IMR-90 (cell line): ENCODE measurements at regions not wholly inside any gene's neighbourhood (a gene's known extent, or its start where the extent isn't known, plus 50 kb on each side); places are given as distances from the start of the nearest gene placed in this dataset.

Experiments
- ATAC-seq: fragments of 200-7000 bp; cut with Tn5 transposase; 2 replicates; pipeline ENCODE4 v1.9.1; 2020; ENCODE audit warnings: low read depth, mild to moderate bottlenecking, moderate library complexity
- BruUV-seq: library from RNA; stranded (reverse); fragments of 400-500 nt; replicated peaks from 2 replicates; lab custom pipeline; 2021; lab: Mats Ljungman, UMichigan
- CTCF ChIA-PET: fragments of 300-600 bp; formaldehyde crosslinking; extraction: SDS; loops from one replicate; lab custom pipeline; 2021; ENCODE audit warnings: antibody characterized with exemption; lab: Yijun Ruan, JAX
- POLR2A ChIA-PET: fragments of 300-600 bp; sonication (Branson Sonifier 250); formaldehyde crosslinking; loops from one replicate; lab custom pipeline; 2022; ENCODE audit warnings: antibody characterized with exemption; ENCODE audit not compliant: unreplicated experiment; lab: Charles Lee
- DNase-seq: peaks from one replicate; pipeline ENCODE4 v3.0.0; 2013
- H2AFZ ChIP-seq: replicated peaks from 2 replicates; pipeline ENCODE3; 2013; ENCODE audit warnings: low read length, mild to moderate bottlenecking; ENCODE audit not compliant: poor library complexity
- H2AK5ac ChIP-seq: 2 replicates; pipeline ENCODE4 v1.6.1; 2013; ENCODE audit warnings: low read depth, low read length, inconsistent platforms
- H2AK9ac ChIP-seq: replicated peaks from 2 replicates; pipeline ENCODE3; 2013; ENCODE audit warnings: mild to moderate bottlenecking, low read depth, low read length, moderate library complexity; ENCODE audit not compliant: poor library complexity
- H2BK120ac ChIP-seq: 2 replicates; pipeline ENCODE4 v1.6.1; 2013; ENCODE audit warnings: low read depth, low read length, inconsistent platforms
- H2BK15ac ChIP-seq: 3 replicates; pipeline ENCODE4 v1.6.1; 2013; ENCODE audit warnings: low read depth, low read length, inconsistent platforms
- H2BK20ac ChIP-seq: 2 replicates; pipeline ENCODE4 v1.6.1; 2013; ENCODE audit warnings: low read depth, mild to moderate bottlenecking, inconsistent platforms, low read length, moderate library complexity
- H2BK5ac ChIP-seq: 2 replicates; pipeline ENCODE4 v1.6.1; 2013; ENCODE audit warnings: mild to moderate bottlenecking, low read depth, low read length, inconsistent platforms; ENCODE audit not compliant: poor library complexity, severe bottlenecking
- H3K14ac ChIP-seq: replicated peaks from 2 replicates; pipeline ENCODE4 v1.6.1; 2013; ENCODE audit warnings: low read depth, low read length, inconsistent platforms
- H3K18ac ChIP-seq: 2 replicates; pipeline ENCODE4 v1.6.1; 2013; ENCODE audit warnings: low read depth, low read length, control low read depth
- H3K23ac ChIP-seq: 2 replicates; pipeline ENCODE4 v1.6.1; 2013; ENCODE audit warnings: low read depth, low read length, inconsistent platforms
- H3K27ac ChIP-seq: 2 replicates; pipeline ENCODE4 v1.5.1; 2013; ENCODE audit warnings: mild to moderate bottlenecking, control low read depth, low read length; ENCODE audit not compliant: insufficient read depth
- H3K27me3 ChIP-seq: 2 replicates; pipeline ENCODE4 v1.6.1; 2013; ENCODE audit warnings: low read length; ENCODE audit not compliant: control insufficient read depth, insufficient read depth
- H3K36me3 ChIP-seq: 2 replicates; pipeline ENCODE4 v1.6.1; 2013; ENCODE audit warnings: low read length, mixed read lengths; ENCODE audit not compliant: control insufficient read depth, insufficient read depth
- H3K4ac ChIP-seq: 2 replicates; pipeline ENCODE4 v1.6.1; 2013; ENCODE audit warnings: low read depth, low read length, inconsistent platforms
- H3K4me1 ChIP-seq: 2 replicates; pipeline ENCODE4 v1.6.1; 2013; ENCODE audit warnings: low read length, mixed read lengths; ENCODE audit not compliant: control insufficient read depth, insufficient read depth
- H3K4me2 ChIP-seq: 2 replicates; pipeline ENCODE4 v1.6.1; 2013; ENCODE audit warnings: low read depth, mild to moderate bottlenecking, control low read depth, low read length, moderate library complexity
- H3K4me3 ChIP-seq: 2 replicates; pipeline ENCODE4 v1.5.1; 2013; ENCODE audit warnings: low read depth, mild to moderate bottlenecking, control low read depth, low read length, moderate library complexity; ENCODE audit not compliant: insufficient read depth
- H3K56ac ChIP-seq: 2 replicates; pipeline ENCODE4 v1.6.1; 2013; ENCODE audit warnings: low read length, inconsistent platforms; ENCODE audit not compliant: insufficient read depth; ENCODE audit errors: extremely low read depth
- H3K79me1 ChIP-seq, 2 experiments: 2 replicates each; pipeline ENCODE4 v1.6.1; 2013; ENCODE audit warnings: low read length in 2 of 2, inconsistent platforms in 1 of 2, low read depth in 1 of 2
- H3K9ac ChIP-seq: 2 replicates; pipeline ENCODE4 v1.6.1; 2013; ENCODE audit warnings: low read depth, low read length, control low read depth
- H3K9me1 ChIP-seq: 2 replicates; pipeline ENCODE4 v1.6.1; 2013; ENCODE audit warnings: low read length, inconsistent platforms; ENCODE audit not compliant: insufficient read depth
- H3K9me3 ChIP-seq: 2 replicates; pipeline ENCODE4 v1.6.1; 2013; ENCODE audit warnings: low read length; ENCODE audit not compliant: control insufficient read depth, insufficient read depth
- H4K20me1 ChIP-seq: 2 replicates; pipeline ENCODE4 v1.6.1; 2013; ENCODE audit warnings: low read length, inconsistent platforms; ENCODE audit not compliant: insufficient read depth
- H4K5ac ChIP-seq: 2 replicates; pipeline ENCODE4 v1.6.1; 2013; ENCODE audit warnings: mild to moderate bottlenecking, low read depth, low read length, control low read depth
- H4K8ac ChIP-seq, 2 experiments: 2 replicates each; pipeline ENCODE4 v1.6.1; 2013; ENCODE audit warnings: low read depth in 2 of 2, low read length in 2 of 2, control low read depth in 1 of 2, inconsistent platforms in 1 of 2
- H4K91ac ChIP-seq: 2 replicates; pipeline ENCODE4 v1.6.1; 2013; ENCODE audit warnings: low read depth, low read length, inconsistent platforms; ENCODE audit not compliant: insufficient read depth
- BHLHE40 ChIP-seq: fragments of 150-350 bp; IDR thresholded peaks from 2 replicates; pipeline ENCODE4 v1.6.1; 2016; ENCODE audit warnings: mild to moderate bottlenecking, low read depth, low read length
- CEBPB ChIP-seq: IDR thresholded peaks from 2 replicates; pipeline ENCODE4 v1.6.1; 2012; ENCODE audit warnings: low read depth, low read length, improper control_type of control experiment
- RAD21 ChIP-seq: IDR thresholded peaks from 2 replicates; pipeline ENCODE4 v1.6.1; 2012; ENCODE audit warnings: low read length, improper control_type of control experiment
- RFX5 ChIP-seq: IDR thresholded peaks from 2 replicates; pipeline ENCODE4 v1.8.0; 2012; ENCODE audit warnings: low read depth, mild to moderate bottlenecking, low read length, moderate library complexity
- WGBS, 2 experiments: methylation state at CpG; one replicate each; pipeline versions ENCODE4 v1.1.5 to v1.1.7; 2013; ENCODE audit warnings: missing lambda C conversion rate in 2 of 2; ENCODE audit not compliant: insufficient read length in 1 of 2; ENCODE audit errors: extremely low coverage in 2 of 2; 5-methylcytosine and 5-hydroxymethylcytosine counted together
- dilution Hi-C: fragments of 300-500 bp; cut with HindIII; formaldehyde crosslinking; loops from one replicate; pipeline ENCODE4 v1.14.3; 2018; ENCODE audit warnings: low sequenced_read_pairs; ENCODE audit not compliant: unreplicated experiment
- in situ Hi-C: fragments of 300-500 bp; cut with MboI; formaldehyde crosslinking; loops from 3 replicates; pipeline ENCODE4 v1.14.3; 2019; ENCODE audit warnings: low sequenced_read_pairs, inconsistent platforms, mixed read lengths
- intact Hi-C: fragments of 100-400 bp; cut with micrococcal nuclease; formaldehyde crosslinking; loops from 2 replicates; pipeline ENCODE4 v1.10.0; 2022

DNA sequence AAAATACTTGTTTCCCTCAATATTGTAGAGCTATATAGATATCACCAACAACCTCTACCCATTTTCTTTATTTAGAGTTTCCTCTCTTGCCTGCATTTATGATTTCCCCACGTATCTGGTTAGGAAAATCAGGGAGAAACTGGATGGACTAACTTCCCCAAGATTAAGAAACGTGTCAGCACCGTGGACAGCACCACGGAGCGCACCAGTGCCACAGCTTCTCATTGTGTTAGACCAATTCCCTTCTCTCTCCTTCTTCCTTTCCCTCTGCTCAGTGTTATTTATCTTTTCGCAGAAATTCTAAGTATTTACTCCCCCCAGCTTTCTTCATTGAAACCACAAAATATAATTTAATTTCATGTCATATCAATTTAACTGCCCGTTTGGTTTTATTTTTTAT lies 568.6 kb upstream of the BOD1L1 start:
- H2BK5ac ChIP-seq = no peak overlapping the region
- DNase-seq = peak; percentile 69
- H4K5ac ChIP-seq = no peak overlapping the region
- no peak overlapping the region for H2AFZ ChIP-seq
- H4K20me1 ChIP-seq = no peaks in the 10 kb centered on the region
- peak; percentile 67; the same call in 1 of the 2 replicates for TF ChIP-seq BHLHE40
- no peak for TF ChIP-seq RFX5
- TF ChIP-seq CEBPB = peak; percentile 28; the same call in 1 of the 2 replicates
- TF ChIP-seq RAD21 = 0 out of 2 replicates have a peak, but pooled peaks have one; percentile 11
- ATAC-seq = peak; percentile 87
- no peaks in the 10 kb centered on the region for H3K79me1 ChIP-seq
- intact Hi-C loops = loop anchor here (10.0 kb wide), 1 partner anchor 541 kb away; no protein-coding TSS in a partner anchor
- no peak overlapping the region for H2BK20ac ChIP-seq
- H2AK9ac ChIP-seq = no peak overlapping the region
- no peak overlapping the region for H3K4me2 ChIP-seq
- H4K8ac ChIP-seq = no peak overlapping the region
- no CpG with 5 or more reads among the region's 7 CpGs for WGBS, 2 experiments
- no TSS peak for BruUV-seq
- CTCF ChIA-PET = no interaction called here
- H3K4ac ChIP-seq = no peak overlapping the region
- dilution Hi-C loops = no loop called here
- no peaks in the 10 kb centered on the region for H3K9me1 ChIP-seq
- no peak overlapping the region for H3K14ac ChIP-seq
- no peak overlapping the region for H2AK5ac ChIP-seq
- in situ Hi-C loops = no loop called here
- H3K9ac ChIP-seq = no peak overlapping the region
- H3K4me3 ChIP-seq = no peak overlapping the region
- no peak overlapping the region for H2BK120ac ChIP-seq
- H4K91ac ChIP-seq = no peak overlapping the region
- H3K9me3 ChIP-seq = no peaks in the 10 kb centered on the region
- no peak overlapping the region for H3K56ac ChIP-seq
- no peak overlapping the region for H2BK15ac ChIP-seq
- H3K27me3 ChIP-seq = no peaks in the 10 kb centered on the region
- no peak overlapping the region for H3K23ac ChIP-seq
- no peaks in the 10 kb centered on the region for H3K4me1 ChIP-seq
- POLR2A ChIA-PET = no interaction called here
- no peaks in the 10 kb centered on the region for H3K36me3 ChIP-seq
- H3K27ac ChIP-seq = no peak overlapping the region
- H3K18ac ChIP-seq = no peak overlapping the region
